ENCODE measurements at regions not wholly inside any gene's neighbourhood (a gene's known extent, or its start where the extent isn't known, plus 50 kb on each side); places are given as distances from the start of the nearest gene placed in this dataset.

DNA sequence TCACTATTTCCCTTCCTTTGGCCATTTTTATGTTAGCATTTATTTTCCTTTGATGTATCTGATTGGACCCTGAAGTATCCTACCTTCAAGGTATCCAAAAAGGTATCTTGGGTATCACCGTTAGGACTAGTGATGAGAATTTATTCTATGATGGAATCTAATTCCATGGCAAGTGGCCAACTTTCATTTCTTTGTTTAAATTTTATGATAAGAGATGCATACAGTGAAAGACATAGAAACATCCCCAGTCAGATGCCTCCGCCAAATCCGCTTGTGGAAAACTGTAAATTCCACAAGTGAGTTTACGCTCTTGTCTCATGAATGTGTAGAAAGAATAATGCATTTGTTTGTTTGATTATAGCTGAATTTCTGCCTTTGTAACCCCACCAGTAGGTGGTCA, 153.7 kb upstream of the NR2F2 start:
- TF ChIP-seq CTCF (IDR thresholded peaks at IDR 0.05; ENCODE audit: insufficient read depth, low read length) = no peak
- TF ChIP-seq POLR2AphosphoS5 (IDR thresholded peaks at IDR 0.05; ENCODE audit: low read depth) = no peak
